CD14-positive monocyte (primary cell): ENCODE measurements at regions not wholly inside any gene's neighbourhood (a gene's known extent, or its start where the extent isn't known, plus 50 kb on each side); places are given as distances from the start of the nearest gene placed in this dataset.

Source experiments
- DNase-seq, 3 donors: peaks; one replicate each; pipeline ENCODE4 v3.0.0-alpha.2; 2011 to 2022
- H2AFZ ChIP-seq: 2 replicates; pipeline ENCODE4 v1.6.0; 2012; ENCODE audit warnings: mild to moderate bottlenecking, low read depth, low read length, inconsistent platforms; ENCODE audit not compliant: insufficient read depth, poor library complexity, severe bottlenecking
- H3K27ac ChIP-seq, 2 donors: 1 replicate in 1 of 2; 2 replicates in 1 of 2; pipeline ENCODE4 v1.5.1; 2012 to 2013; ENCODE audit warnings: low read length in 2 of 2, control low read depth in 1 of 2, inconsistent platforms in 1 of 2, low read depth in 1 of 2, mild to moderate bottlenecking in 1 of 2
- H3K27me3 ChIP-seq, 2 donors: one replicate each; pipeline versions ENCODE4 v1.6.0 to v1.6.1; 2011 to 2013; ENCODE audit warnings: low read length in 2 of 2; ENCODE audit not compliant: control insufficient read depth in 2 of 2, insufficient read depth in 2 of 2
- H3K36me3 ChIP-seq, 2 donors: replicated peaks in 1 of 2; 1 replicate in 1 of 2; 2 replicates in 1 of 2; pipeline versions ENCODE4 v1.5.1 to v1.6.1; 2012 to 2013; ENCODE audit warnings: low read length in 2 of 2, control low read depth in 1 of 2, inconsistent platforms in 1 of 2, mild to moderate bottlenecking in 1 of 2; ENCODE audit not compliant: insufficient read depth in 2 of 2, control insufficient read depth in 1 of 2
- H3K4me1 ChIP-seq, 2 donors: 1 replicate in 1 of 2; 2 replicates in 1 of 2; pipeline versions ENCODE4 v1.5.1 to v1.6.1; 2012 to 2013; ENCODE audit warnings: low read length in 2 of 2, control low read depth in 1 of 2, inconsistent platforms in 1 of 2, mild to moderate bottlenecking in 1 of 2, moderate library complexity in 1 of 2; ENCODE audit not compliant: insufficient read depth in 2 of 2, control insufficient read depth in 1 of 2
- H3K4me2 ChIP-seq: replicated peaks from 2 replicates; pipeline ENCODE3; 2012; ENCODE audit warnings: low read length, moderate library complexity, mild to moderate bottlenecking; ENCODE audit not compliant: poor library complexity, severe bottlenecking; ENCODE audit errors: extremely low read depth
- H3K4me3 ChIP-seq, 3 experiments: fragments of 200-600 bp in 1 of 3; sonication (generic) in 1 of 3; replicated peaks in 1 of 3; 1 replicate in 2 of 3; 2 replicates in 1 of 3; pipeline ENCODE4 v1.5.1; 2011 to 2013; ENCODE audit warnings: low read length in 3 of 3, mild to moderate bottlenecking in 3 of 3, control low read depth in 2 of 3, low read depth in 2 of 3, inconsistent platforms in 1 of 3, moderate library complexity in 1 of 3
- H3K79me2 ChIP-seq: 2 replicates; pipeline ENCODE4 v1.6.0; 2012; ENCODE audit warnings: mild to moderate bottlenecking, control low read depth, inconsistent platforms, low read length, moderate library complexity; ENCODE audit not compliant: insufficient read depth
- H3K9ac ChIP-seq: 2 replicates; pipeline ENCODE4 v1.6.0; 2017; ENCODE audit warnings: low read length, mild to moderate bottlenecking; ENCODE audit not compliant: insufficient read depth, poor library complexity, severe bottlenecking
- H3K9me3 ChIP-seq, 2 donors: replicated peaks in 1 of 2; 1 replicate in 1 of 2; 2 replicates in 1 of 2; pipeline versions ENCODE4 v1.5.1 to v1.6.1; 2012 to 2013; ENCODE audit warnings: low read length in 2 of 2, control low read depth in 1 of 2; ENCODE audit not compliant: control insufficient read depth in 1 of 2, insufficient read depth in 1 of 2
- H4K20me1 ChIP-seq: 2 replicates; pipeline ENCODE4 v1.6.0; 2012; ENCODE audit warnings: mild to moderate bottlenecking, low read length, control low read depth, moderate library complexity; ENCODE audit not compliant: insufficient read depth
- H3K27ac Mint-ChIP-seq, 7 donors: one replicate each; pipeline ENCODE4 v1.8.0; 2020; ENCODE audit warnings: mild to moderate bottlenecking in 7 of 7, mixed read lengths in 7 of 7, moderate library complexity in 6 of 7, inconsistent platforms in 2 of 7
- H3K27me3 Mint-ChIP-seq, 3 donors: one replicate each; pipeline ENCODE4 v1.8.0; 2021 to 2022; ENCODE audit warnings: low read depth in 3 of 3, mild to moderate bottlenecking in 3 of 3, mixed read lengths in 3 of 3, moderate library complexity in 3 of 3, inconsistent platforms in 1 of 3
- H3K36me3 Mint-ChIP-seq, 2 donors: one replicate each; pipeline ENCODE4 v1.8.0; 2020; ENCODE audit warnings: mixed read lengths in 2 of 2, inconsistent platforms in 1 of 2, mild to moderate bottlenecking in 1 of 2
- H3K4me1 Mint-ChIP-seq: one replicate; pipeline ENCODE4 v1.8.0; 2020; ENCODE audit warnings: mild to moderate bottlenecking, mixed read lengths
- H3K4me3 Mint-ChIP-seq, 2 donors: one replicate each; pipeline ENCODE4 v1.8.0; 2020; ENCODE audit warnings: mild to moderate bottlenecking in 2 of 2, mixed read lengths in 2 of 2, moderate library complexity in 1 of 2
- H3K9me3 Mint-ChIP-seq, 7 donors: one replicate each; pipeline ENCODE4 v1.8.0; 2020 to 2022; ENCODE audit warnings: mixed read lengths in 7 of 7, mild to moderate bottlenecking in 6 of 7, moderate library complexity in 6 of 7, inconsistent platforms in 2 of 7
- CTCF ChIP-seq: fragments of 200-600 bp; IDR thresholded peaks from one replicate; pipeline ENCODE4 v1.8.0; 2022; ENCODE audit warnings: antibody characterized with exemption, mild to moderate bottlenecking
- WGBS: methylation state at CpG from one replicate; pipeline ENCODE4 v1.1.5; 2013; ENCODE audit warnings: missing lambda C conversion rate; ENCODE audit not compliant: insufficient coverage; 5-methylcytosine and 5-hydroxymethylcytosine counted together
- intact Hi-C, 2 donors: fragments of 100-400 bp; cut with micrococcal nuclease; formaldehyde crosslinking; loops; one replicate each; pipeline versions ENCODE4 v1.15.0 to v1.15.1; 2023

DNA sequence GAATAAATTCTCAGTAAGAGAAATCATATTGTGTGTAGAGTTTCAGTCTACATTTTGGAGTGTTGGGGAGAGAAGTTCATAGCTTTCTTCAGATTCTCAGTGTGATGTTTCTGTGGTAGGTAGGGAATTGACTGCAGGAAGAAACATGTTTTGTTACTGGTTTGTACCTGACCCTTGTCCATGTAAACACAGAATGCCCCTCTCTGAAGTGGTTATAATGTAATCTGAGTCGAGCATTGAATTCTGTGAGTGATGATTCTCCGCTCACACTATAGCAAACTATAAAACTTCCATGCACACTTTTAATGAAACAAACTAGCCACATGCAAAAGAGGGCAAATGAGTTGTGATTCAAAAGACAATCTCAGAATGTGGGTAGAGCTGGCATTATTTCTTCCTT, 433.2 kb downstream of the USP25 start:
- DNase-seq = no peak

DNA sequence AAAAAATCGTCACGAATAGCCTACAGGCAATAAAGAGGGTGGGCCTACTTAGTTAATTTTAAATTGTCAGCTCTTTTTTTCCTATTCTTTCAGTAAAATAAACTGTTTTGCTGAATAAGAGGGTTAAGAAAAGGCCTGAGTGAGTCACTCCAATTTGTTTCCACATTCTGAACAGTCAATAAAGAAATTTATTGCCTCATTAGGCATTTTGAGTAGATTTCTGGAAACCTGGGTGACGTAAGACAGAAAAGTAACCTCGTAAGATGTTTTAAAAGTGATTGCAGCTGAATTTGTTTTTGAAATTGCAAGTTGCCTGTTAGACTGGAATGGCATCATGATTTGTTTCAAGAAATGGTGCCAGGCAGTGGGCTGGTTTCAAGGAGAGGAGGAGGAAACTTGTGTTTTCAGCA, 439.3 kb downstream of the USP25 start:
- no peaks in the 10 kb centered on the region for H3K79me2 ChIP-seq
- H3K27me3 ChIP-seq = no peaks in the 10 kb centered on the region
- H3K4me1 Mint-ChIP-seq = peaks cover 3% of the 10 kb centered on the region
- no peak overlapping the region for H3K9ac ChIP-seq
- H3K27ac ChIP-seq = no peak overlapping the region
- no peak overlapping the region for H2AFZ ChIP-seq
- H3K9me3 Mint-ChIP-seq = peaks cover 0 to 6% (median 2%) of the 10 kb centered on the region in 7 donors
- no peaks in the 10 kb centered on the region for H4K20me1 ChIP-seq
- H3K36me3 ChIP-seq = no peaks in the 10 kb centered on the region
- H3K36me3 Mint-ChIP-seq = no peaks in the 10 kb centered on the region
- DNase-seq = no peak
- H3K4me3 Mint-ChIP-seq = no peak overlapping the region
- peak overlapping the region in 1 of 7 donors; percentile 2 for H3K27ac Mint-ChIP-seq
- H3K4me2 ChIP-seq = no peak overlapping the region
- no peaks in the 10 kb centered on the region for H3K4me1 ChIP-seq
- H3K27me3 Mint-ChIP-seq = no peaks in the 10 kb centered on the region
- no peak overlapping the region for H3K4me3 ChIP-seq
- no peak for TF ChIP-seq CTCF
- 54% methylated on average over 2 of the region's 4 CpGs for WGBS
- intact Hi-C loops = no loop called here
- no peaks in the 10 kb centered on the region for H3K9me3 ChIP-seq

More for the DNA sequence above, 433.2 kb downstream of the USP25 start:
- no peak overlapping the region for H3K4me3 Mint-ChIP-seq
- no CpG with 5 or more reads among the region's 2 CpGs for WGBS
- Histone ChIP-seq H3K79me2 (no peaks in the 10 kb centered on the region), H3K36me3 (no peaks in the 10 kb centered on the region), H3K4me2 (no peak overlapping the region), H3K27ac (no peak overlapping the region), H3K4me3 (no peak overlapping the region), H3K9ac (no peak overlapping the region), H3K9me3 (no peaks in the 10 kb centered on the region), H3K4me1 (no peaks in the 10 kb centered on the region), H2AFZ (no peak overlapping the region), H4K20me1 (no peaks in the 10 kb centered on the region), H3K27me3 (no peaks in the 10 kb centered on the region)
- no peaks in the 10 kb centered on the region for H3K4me1 Mint-ChIP-seq
- no peaks in the 10 kb centered on the region for H3K36me3 Mint-ChIP-seq
- no peak overlapping the region for H3K27ac Mint-ChIP-seq
- intact Hi-C loops = no loop called here
- no peak for TF ChIP-seq CTCF
- H3K9me3 Mint-ChIP-seq = peaks cover 0 to 4% (median 2%) of the 10 kb centered on the region in 7 donors
- no peaks in the 10 kb centered on the region for H3K27me3 Mint-ChIP-seq
